ENCODE measurements at regions not wholly inside any gene's neighbourhood (a gene's known extent, or its start where the extent isn't known, plus 50 kb on each side); places are given as distances from the start of the nearest gene placed in this dataset.
"Not testable (repeated sequence)": the region's sequence is repeated elsewhere in the genome, so short reads cannot be mapped to it uniquely, and the experiment has no call there.

DNA sequence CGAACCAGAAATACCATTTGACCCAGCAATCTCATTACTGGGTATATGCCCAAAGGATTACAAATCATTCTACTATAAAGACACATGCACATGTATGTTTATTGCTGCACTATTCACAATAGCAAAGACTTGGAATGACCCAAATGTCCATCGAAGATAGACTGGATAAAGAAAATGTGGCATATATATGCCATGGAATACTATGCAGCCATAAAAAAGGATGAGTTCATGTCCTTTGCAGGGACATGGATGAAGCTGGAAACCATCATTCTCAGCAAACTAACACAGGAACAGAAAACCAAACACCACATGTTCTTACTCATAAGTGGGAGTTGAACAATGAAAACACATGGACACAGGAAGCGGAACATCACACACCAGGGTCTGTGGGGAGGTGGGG, 124.5 kb downstream of the CHIC2 start:
- TF ChIP-seq ERF (CRISPR knock-in tag; IDR thresholded peaks at IDR 0.05); CEBPB (IDR thresholded peaks at IDR 0.05; ENCODE audit: borderline replicate concordance, low read depth, low read length); KLF13 (CRISPR knock-in tag; IDR thresholded peaks at IDR 0.05); FOXM1 (CRISPR knock-in tag; IDR thresholded peaks at IDR 0.05); NFE2L1 (CRISPR knock-in tag; IDR thresholded peaks at IDR 0.05; ENCODE audit: borderline replicate concordance): not testable (repeated sequence)
- TF ChIP-seq, protein P1, sequence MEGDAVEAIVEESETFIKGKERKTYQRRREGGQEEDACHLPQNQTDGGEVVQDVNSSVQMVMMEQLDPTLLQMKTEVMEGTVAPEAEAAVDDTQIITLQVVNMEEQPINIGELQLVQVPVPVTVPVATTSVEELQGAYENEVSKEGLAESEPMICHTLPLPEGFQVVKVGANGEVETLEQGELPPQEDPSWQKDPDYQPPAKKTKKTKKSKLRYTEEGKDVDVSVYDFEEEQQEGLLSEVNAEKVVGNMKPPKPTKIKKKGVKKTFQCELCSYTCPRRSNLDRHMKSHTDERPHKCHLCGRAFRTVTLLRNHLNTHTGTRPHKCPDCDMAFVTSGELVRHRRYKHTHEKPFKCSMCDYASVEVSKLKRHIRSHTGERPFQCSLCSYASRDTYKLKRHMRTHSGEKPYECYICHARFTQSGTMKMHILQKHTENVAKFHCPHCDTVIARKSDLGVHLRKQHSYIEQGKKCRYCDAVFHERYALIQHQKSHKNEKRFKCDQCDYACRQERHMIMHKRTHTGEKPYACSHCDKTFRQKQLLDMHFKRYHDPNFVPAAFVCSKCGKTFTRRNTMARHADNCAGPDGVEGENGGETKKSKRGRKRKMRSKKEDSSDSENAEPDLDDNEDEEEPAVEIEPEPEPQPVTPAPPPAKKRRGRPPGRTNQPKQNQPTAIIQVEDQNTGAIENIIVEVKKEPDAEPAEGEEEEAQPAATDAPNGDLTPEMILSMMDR (CRISPR knock-in tag; IDR thresholded peaks at IDR 0.05): not testable (repeated sequence)
